ENCODE measurements at regions not wholly inside any gene's neighbourhood (a gene's known extent, or its start where the extent isn't known, plus 50 kb on each side); places are given as distances from the start of the nearest gene placed in this dataset.
"Not testable (repeated sequence)": the region's sequence is repeated elsewhere in the genome, so short reads cannot be mapped to it uniquely, and the experiment has no call there.

- DNase-seq (peak in 3 of 4 donors; percentile 20 to 40 (median 38)), ATAC-seq (peak; percentile 85)
- WGBS, 2 donors = 0% methylated on average over 15 of the region's 65 CpGs; no CpG with 5 or more reads in 1 of the 2 donors
These were observed 92.6 kb upstream of the THOC3 start for GRCh38 chr5:176060472-176061268.

GRCh38 chr5:176061269-176061622 lies 93.1 kb upstream of the THOC3 start:
- H3K36me3 ChIP-seq (replicated peaks in 1 of 2; ENCODE audit: insufficient read depth in 1 of 2, low read depth in 2 of 2); H3K4me3 ChIP-seq; H3K27ac ChIP-seq; DNase-seq; H3K9me3 ChIP-seq; intact Hi-C loops (cut with DNase I); ATAC-seq; H3K4me1 ChIP-seq; H3K27me3 ChIP-seq: not testable (repeated sequence)
- 29 to 35% methylated on average over 20 of the region's 30 CpGs for WGBS, 2 donors

More at GRCh38 chr5:176060472-176061268, 92.6 kb upstream of the THOC3 start:
- H3K4me3 ChIP-seq; intact Hi-C loops (cut with DNase I); H3K27me3 ChIP-seq; H3K4me1 ChIP-seq; H3K9me3 ChIP-seq; H3K36me3 ChIP-seq (replicated peaks in 1 of 2; ENCODE audit: insufficient read depth in 1 of 2, low read depth in 2 of 2); H3K27ac ChIP-seq: not testable (repeated sequence)
- TF ChIP-seq POLR2A (IDR thresholded peaks at IDR 0.05) = peak in 1 of 3 donors; percentile 17

DNA sequence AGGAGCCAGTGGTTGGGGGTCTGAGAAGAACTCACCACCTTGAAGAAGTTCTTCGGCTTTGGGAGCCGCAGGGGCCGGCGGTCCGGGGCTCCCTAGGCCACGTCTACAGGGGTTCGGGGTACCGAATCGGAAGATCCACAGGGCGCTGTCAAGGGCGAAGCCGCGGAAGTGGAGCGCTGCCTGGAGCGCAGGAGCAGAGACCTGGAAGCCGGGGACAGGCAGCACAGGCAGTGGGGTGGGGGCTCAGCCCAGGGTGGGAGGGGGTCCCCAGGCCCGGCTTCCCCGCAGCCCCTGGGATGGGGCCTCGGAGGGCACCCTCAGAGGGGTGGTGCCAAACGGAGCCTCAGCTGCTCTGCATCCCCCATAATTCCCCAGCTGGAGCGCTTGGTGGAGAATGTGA lies 93.5 kb upstream of the THOC3 start:
- H3K9me3 ChIP-seq; ATAC-seq; H3K27ac ChIP-seq; DNase-seq; H3K4me1 ChIP-seq; intact Hi-C loops (cut with DNase I); H3K4me3 ChIP-seq; H3K36me3 ChIP-seq (replicated peaks in 1 of 2; ENCODE audit: insufficient read depth in 1 of 2, low read depth in 2 of 2); H3K27me3 ChIP-seq: not testable (repeated sequence)
- 10% methylated on average over 2 of the region's 21 CpGs; no CpG with 5 or more reads in 1 of the 2 donors for WGBS, 2 donors

GRCh38 chr5:176066262-176066945 lies 98.3 kb upstream of the THOC3 start:
- DNase-seq; H3K9me3 ChIP-seq; H3K27me3 ChIP-seq; H3K27ac ChIP-seq; H3K4me1 ChIP-seq; H3K4me3 ChIP-seq; H3K36me3 ChIP-seq (replicated peaks in 1 of 2; ENCODE audit: insufficient read depth in 1 of 2, low read depth in 2 of 2); intact Hi-C loops (cut with DNase I): not testable (repeated sequence)
- 61 to 79% methylated on average over 3 of the region's 5 CpGs for WGBS, 2 donors
- ATAC-seq = peak; percentile 55

DNA sequence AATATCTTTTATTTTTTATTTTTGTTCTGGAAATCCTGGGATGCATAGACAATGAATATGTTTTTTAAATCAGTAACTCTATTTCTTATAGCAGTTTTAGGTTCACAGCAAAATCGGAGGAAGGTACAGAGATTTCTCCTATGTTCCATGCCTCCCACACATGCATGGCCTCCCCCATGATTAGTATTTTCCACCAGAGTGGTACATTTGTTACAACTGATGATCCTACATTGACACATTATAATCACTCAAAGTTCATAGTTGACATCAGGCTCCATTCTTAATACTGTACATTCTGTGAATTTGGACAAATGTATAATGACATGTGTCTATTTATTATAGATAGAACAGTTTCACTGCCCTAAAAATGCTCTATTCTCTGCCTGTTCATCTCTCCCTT lies 99.0 kb upstream of the THOC3 start:
- 31 to 68% methylated on average over 1 of the region's 1 CpG for WGBS, 2 donors

GRCh38 chr5:176067948-176068347 lies 99.8 kb upstream of the THOC3 start:
- intact Hi-C loops (cut with DNase I); H3K27ac ChIP-seq; H3K36me3 ChIP-seq (replicated peaks in 1 of 2; ENCODE audit: insufficient read depth in 1 of 2, low read depth in 2 of 2); H3K4me3 ChIP-seq; H3K4me1 ChIP-seq; ATAC-seq; H3K27me3 ChIP-seq; DNase-seq; H3K9me3 ChIP-seq: not testable (repeated sequence)
- 88 to 90% methylated on average over 5 of the region's 5 CpGs for WGBS, 2 donors

More for the DNA sequence above, 99.0 kb upstream of the THOC3 start:
- H3K27me3 ChIP-seq; H3K36me3 ChIP-seq (replicated peaks in 1 of 2; ENCODE audit: insufficient read depth in 1 of 2, low read depth in 2 of 2); DNase-seq; intact Hi-C loops (cut with DNase I); H3K4me3 ChIP-seq; H3K27ac ChIP-seq; H3K9me3 ChIP-seq; ATAC-seq; H3K4me1 ChIP-seq: not testable (repeated sequence)

- ATAC-seq; H3K4me3 ChIP-seq; H3K9me3 ChIP-seq; H3K4me1 ChIP-seq; H3K27me3 ChIP-seq; H3K27ac ChIP-seq; intact Hi-C loops (cut with DNase I); H3K36me3 ChIP-seq (replicated peaks in 1 of 2; ENCODE audit: insufficient read depth in 1 of 2, low read depth in 2 of 2): not testable (repeated sequence)
- DNase-seq = peak; percentile 6 to 60 (median 40)
- no CpG with 5 or more reads among the region's 9 CpGs for WGBS, 2 donors
These were observed 106.0 kb upstream of the THOC3 start for GRCh38 chr5:176073996-176074571.

DNA sequence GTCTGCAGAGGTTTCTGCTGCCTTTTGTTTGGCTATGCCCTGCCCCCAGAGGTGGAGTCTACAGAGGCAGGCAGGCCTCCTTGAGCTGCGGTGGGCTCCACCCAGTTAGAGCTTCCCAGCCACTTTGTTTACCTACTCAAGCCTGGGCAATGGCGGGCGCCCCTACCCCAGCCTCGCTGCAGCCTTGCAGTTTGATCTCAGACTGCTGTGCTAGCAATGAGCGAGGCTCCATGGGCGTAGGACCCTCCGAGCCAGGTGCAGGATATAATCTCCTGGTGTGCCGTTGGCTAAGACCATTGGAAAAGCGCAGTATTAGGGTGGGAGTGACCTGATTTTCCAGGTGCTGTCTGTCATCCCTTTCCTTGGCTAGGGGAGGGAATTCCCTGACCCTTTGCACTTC lies 115.6 kb upstream of the THOC3 start:
- DNase-seq; H3K4me1 ChIP-seq; H3K27ac ChIP-seq; intact Hi-C loops (cut with DNase I); H3K4me3 ChIP-seq; H3K27me3 ChIP-seq; H3K9me3 ChIP-seq; H3K36me3 ChIP-seq (replicated peaks in 1 of 2; ENCODE audit: insufficient read depth in 1 of 2, low read depth in 2 of 2); ATAC-seq: not testable (repeated sequence)
- WGBS, 2 donors = 74% methylated on average over 5 of the region's 9 CpGs; no CpG with 5 or more reads in 1 of the 2 donors

DNA sequence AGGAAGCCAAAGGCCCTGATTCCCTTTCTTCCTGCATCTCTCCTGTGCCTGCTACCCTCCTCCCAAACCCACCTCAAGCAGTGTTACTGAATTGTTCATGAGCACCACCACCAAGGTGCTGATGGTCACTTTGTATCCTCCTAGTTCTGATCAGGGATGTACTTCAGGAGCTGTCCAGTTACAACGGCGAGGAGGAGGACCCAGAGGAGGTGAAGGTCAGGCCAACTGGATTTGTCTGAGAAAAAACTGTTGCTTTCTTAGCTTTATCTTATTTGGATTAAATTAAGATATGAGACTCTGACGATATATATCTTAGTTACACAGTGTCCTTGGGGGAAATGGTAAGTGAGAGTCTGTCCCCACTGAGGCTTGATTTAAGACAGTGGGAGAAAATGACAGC lies 135.0 kb upstream of the THOC3 start:
- DNase-seq; H3K27ac ChIP-seq; H3K36me3 ChIP-seq (replicated peaks in 1 of 2; ENCODE audit: insufficient read depth in 1 of 2, low read depth in 2 of 2); ATAC-seq; H3K9me3 ChIP-seq; intact Hi-C loops (cut with DNase I); H3K27me3 ChIP-seq; H3K4me1 ChIP-seq; H3K4me3 ChIP-seq: not testable (repeated sequence)
- WGBS, 2 donors = 40 to 52% methylated on average over 3 of the region's 3 CpGs

DNA sequence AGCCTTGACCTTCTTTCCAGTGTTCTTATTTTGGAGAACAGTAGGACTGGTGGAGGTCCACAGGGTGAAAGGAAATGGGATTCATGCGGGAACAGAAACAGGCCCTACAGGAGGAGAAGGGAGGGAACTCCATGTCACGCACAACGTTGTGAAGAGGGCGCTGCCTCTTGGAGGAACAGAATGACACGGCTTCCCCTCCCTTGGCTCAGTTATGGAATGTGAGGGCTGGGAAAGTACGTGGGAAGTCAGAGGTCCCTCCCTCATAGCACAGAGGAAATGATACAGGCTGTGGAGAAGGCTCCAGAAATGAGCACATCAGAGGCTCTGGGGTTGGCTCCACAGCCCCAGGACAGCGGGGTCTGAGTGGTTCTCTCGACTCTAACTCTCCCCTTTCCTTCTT lies 125.3 kb upstream of the SIMC1 start:
- no CpG with 5 or more reads among the region's 8 CpGs for WGBS, 2 donors
- DNase-seq; H3K9me3 ChIP-seq; ATAC-seq; H3K27ac ChIP-seq; H3K4me3 ChIP-seq; intact Hi-C loops (cut with DNase I); H3K27me3 ChIP-seq; H3K36me3 ChIP-seq (replicated peaks in 1 of 2; ENCODE audit: insufficient read depth in 1 of 2, low read depth in 2 of 2); H3K4me1 ChIP-seq: not testable (repeated sequence)

- intact Hi-C loops (cut with DNase I); H3K9me3 ChIP-seq; DNase-seq; H3K27ac ChIP-seq; H3K4me1 ChIP-seq; H3K27me3 ChIP-seq; H3K36me3 ChIP-seq (replicated peaks in 1 of 2; ENCODE audit: insufficient read depth in 1 of 2, low read depth in 2 of 2); H3K4me3 ChIP-seq; ATAC-seq: not testable (repeated sequence)
- no CpG with 5 or more reads among the region's 6 CpGs for WGBS, 2 donors
These were observed 124.4 kb upstream of the SIMC1 start for GRCh38 chr5:176113673-176114335.

Data from body of pancreas (tissue), 4 donors.